Coronary artery (tissue), 2 donors: ENCODE measurements at regions not wholly inside any gene's neighbourhood (a gene's known extent, or its start where the extent isn't known, plus 50 kb on each side); places are given as distances from the start of the nearest gene placed in this dataset.

Experiments used
- DNase-seq: peaks from one replicate; pipeline ENCODE4 v3.0.0-alpha.2; 2017; ENCODE audit warnings: low spot score
- H3K27ac ChIP-seq, 2 donors: fragments of 200-600 bp; sonication (generic); one replicate each; pipeline ENCODE4 v1.5.1; 2016 to 2019
- H3K4me3 ChIP-seq: fragments of 200-600 bp; sonication (generic); 2 replicates; pipeline ENCODE4 v1.5.1; 2016; ENCODE audit warnings: mild to moderate bottlenecking, moderate library complexity
- TF ChIP-seq, protein P1 (sequence below): fragments of 200-600 bp; sonication (generic); IDR thresholded peaks from one replicate; pipeline ENCODE4 v1.5.1; 2019; ENCODE audit warnings: antibody characterized with exemption

DNA sequence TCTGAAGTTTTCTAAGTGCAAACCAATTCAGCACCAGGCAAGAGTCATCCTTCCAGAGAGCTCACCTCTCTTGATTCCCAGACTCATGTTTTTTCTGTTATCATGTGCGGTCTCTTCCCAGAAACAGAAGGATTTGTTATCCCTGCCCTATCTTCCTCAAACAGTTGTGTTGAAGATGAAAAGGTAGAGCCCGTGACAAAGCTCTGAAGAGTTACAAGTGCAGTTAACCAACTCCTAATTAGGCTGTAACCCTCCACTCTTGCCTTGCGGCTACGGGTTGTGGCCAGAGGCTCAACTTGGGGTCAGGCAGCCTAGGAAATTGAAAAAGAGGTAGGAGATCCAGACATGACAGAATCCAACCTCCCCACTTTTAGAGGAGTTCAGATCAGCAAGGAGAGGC is 76.2 kb upstream of the CADM1 start:
- DNase-seq: no peak
- TF ChIP-seq, protein P1, sequence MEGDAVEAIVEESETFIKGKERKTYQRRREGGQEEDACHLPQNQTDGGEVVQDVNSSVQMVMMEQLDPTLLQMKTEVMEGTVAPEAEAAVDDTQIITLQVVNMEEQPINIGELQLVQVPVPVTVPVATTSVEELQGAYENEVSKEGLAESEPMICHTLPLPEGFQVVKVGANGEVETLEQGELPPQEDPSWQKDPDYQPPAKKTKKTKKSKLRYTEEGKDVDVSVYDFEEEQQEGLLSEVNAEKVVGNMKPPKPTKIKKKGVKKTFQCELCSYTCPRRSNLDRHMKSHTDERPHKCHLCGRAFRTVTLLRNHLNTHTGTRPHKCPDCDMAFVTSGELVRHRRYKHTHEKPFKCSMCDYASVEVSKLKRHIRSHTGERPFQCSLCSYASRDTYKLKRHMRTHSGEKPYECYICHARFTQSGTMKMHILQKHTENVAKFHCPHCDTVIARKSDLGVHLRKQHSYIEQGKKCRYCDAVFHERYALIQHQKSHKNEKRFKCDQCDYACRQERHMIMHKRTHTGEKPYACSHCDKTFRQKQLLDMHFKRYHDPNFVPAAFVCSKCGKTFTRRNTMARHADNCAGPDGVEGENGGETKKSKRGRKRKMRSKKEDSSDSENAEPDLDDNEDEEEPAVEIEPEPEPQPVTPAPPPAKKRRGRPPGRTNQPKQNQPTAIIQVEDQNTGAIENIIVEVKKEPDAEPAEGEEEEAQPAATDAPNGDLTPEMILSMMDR: no peak
- Histone ChIP-seq H3K4me3 (no peak overlapping the region), H3K27ac (no peak overlapping the region)

DNA sequence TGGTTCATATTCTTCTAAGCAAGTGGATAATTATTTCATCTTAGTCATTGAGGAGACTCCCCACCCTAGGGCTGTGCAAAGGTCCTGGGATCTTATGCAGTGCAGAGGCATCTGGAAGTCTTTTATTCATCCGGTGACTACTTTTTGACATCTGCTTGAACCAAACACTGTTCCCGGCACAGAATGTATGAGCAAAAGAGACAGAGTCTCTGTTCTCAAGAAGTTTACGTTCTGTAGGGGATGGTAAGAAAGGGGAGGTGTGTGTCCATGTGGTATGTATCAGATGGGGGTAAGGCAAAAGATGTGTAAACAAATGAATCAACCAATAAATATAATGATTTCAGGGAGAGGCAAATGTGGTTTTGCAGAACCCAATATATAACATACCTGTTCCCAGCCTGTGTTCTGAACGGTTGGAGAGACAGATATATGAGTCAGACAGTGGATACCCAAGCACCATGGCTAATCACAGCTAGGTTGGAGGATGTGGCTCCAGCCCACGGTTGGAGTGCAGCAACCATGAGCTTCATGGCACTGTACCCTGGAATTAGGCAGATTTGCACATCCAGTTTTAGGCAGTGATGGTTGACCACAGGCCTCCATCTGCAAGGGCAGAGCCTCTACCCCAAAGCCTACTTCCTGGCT is 75.1 kb upstream of the CADM1 start:
- Histone ChIP-seq H3K4me3 (no peak overlapping the region), H3K27ac (no peak overlapping the region)
- TF ChIP-seq, protein P1: no peak
- DNase-seq: peak; percentile 19

DNA sequence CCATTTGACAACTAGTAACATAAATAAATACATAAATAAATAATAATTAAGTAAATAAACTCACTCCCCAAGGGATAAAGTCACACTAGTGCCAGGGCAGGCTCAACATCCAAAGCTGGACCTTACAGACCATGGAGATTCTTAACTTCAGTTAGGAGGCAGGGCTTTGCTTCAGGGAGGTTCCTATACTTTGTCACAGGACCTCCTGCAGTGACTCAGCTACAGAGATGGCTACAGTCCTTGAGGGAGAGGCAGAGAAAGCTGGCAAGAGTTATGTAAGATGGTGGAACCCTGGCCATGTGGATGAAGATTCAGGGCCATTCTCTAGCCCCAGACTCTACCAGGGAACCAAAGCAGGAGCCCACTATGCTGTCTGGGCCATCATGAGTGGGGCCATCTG is 74.1 kb upstream of the CADM1 start:
- Histone ChIP-seq H3K27ac (no peak overlapping the region), H3K4me3 (no peak overlapping the region)
- TF ChIP-seq, protein P1: no peak
- DNase-seq: peak; percentile 35

DNA sequence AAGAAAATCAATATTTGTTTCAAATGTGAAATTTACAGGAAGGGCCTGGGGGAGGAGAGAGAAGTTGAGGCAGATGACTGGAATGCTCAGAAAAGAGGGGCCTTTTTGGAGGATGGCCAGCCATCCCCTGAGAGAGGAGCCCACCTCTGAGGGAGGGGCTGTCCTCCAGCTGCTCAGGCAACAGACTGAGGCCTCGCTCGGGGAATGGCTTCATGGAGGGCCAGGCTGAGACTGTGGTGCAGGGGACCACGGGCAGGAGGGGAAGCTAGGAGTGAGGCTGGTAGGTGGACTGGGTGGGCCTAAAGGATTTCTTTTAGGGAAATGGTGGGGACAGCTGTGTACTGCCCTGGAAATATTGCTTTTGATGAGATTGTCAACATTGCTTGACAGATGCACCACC is 73.5 kb upstream of the CADM1 start:
- no peak for DNase-seq
- TF ChIP-seq, protein P1: no peak
- Histone ChIP-seq H3K4me3 (no peak overlapping the region), H3K27ac (no peak overlapping the region)

DNA sequence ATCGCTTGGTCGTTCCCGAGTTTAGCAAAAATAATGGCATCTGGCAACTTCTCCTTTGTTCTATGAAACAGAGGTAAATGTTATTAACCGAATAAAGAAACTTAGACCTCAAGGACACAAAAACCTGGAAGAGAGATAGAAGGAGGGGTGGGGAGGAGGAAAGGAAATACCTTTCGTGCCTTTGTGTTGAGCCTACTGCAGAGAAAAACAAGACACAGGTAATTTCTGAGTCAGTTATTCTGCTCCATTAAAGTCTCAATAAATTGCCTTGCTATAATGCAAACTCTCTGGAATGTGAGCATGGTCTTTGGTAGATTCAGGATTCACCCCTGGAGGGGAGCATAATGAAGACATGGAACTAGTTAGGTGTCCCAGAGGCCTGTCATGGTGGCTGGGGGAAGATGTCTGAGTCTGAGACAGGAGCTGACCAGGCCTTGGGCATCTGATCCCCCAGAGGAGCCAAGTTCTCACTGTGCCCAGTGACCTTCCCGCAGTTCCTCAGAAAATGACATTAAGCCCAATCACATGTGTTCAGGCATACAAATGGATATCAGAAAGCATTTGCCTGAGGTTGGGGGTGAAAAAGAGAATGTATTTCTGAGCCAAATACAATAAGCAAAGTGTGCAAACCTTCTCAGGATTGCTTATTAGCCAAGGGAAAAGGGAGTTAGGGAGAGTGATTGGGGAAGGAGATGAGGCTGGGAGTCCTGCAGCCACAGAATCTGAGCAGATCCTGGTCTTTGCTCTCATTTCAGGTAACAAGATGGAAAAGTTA is 72.6 kb upstream of the CADM1 start:
- H3K4me3 ChIP-seq: no peak overlapping the region
- no peak overlapping the region for H3K27ac ChIP-seq
- TF ChIP-seq, protein P1: no peak
- DNase-seq: peak; percentile 29

DNA sequence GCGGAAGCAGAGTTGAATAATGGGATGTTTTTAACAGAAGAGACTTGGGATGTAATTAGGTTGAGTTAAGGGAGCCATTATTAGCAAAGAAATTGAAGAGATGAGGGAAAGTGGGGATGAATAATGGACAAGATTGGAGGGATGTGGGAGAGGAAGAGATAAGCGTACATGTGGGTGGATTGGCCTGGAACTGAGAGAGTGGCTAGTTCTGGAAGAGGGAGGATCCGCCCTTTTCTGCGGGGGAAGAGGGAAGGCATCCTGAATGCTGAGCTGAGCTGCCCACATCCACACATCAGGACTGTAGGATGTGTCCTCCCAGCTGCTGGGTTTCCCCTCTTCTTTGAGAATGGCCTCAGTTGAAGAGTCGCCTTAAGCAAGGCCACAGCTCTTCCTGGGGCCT is 68.3 kb upstream of the CADM1 start:
- Histone ChIP-seq H3K4me3 (no peak overlapping the region), H3K27ac (no peak overlapping the region)
- TF ChIP-seq, protein P1: no peak
- no peak for DNase-seq
